ENCODE measurements at regions not wholly inside any gene's neighbourhood (a gene's known extent, or its start where the extent isn't known, plus 50 kb on each side); places are given as distances from the start of the nearest gene placed in this dataset.
"Not testable (repeated sequence)": the region's sequence is repeated elsewhere in the genome, so short reads cannot be mapped to it uniquely, and the experiment has no call there.

DNA sequence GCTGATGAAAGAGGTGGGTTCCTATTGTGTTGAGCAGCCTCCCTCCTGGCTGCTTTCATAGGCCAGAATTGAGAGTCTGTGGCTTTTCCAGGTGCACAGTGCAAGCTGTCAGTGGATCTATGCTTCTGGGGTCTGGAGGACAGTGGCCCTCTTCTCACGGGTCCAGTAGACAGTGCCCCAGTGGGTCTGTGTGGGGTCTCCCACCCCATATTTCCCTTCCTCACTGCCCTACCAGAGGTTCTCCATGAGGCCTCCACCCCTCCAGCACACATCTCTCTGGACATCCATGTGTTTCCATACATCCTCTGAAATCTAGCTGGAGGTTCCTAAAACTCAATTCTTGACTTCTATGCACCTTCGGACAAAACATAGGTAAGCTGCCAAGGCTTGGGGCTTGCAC, 201.2 kb downstream of the FAM43A start:
- TF ChIP-seq, protein P1, sequence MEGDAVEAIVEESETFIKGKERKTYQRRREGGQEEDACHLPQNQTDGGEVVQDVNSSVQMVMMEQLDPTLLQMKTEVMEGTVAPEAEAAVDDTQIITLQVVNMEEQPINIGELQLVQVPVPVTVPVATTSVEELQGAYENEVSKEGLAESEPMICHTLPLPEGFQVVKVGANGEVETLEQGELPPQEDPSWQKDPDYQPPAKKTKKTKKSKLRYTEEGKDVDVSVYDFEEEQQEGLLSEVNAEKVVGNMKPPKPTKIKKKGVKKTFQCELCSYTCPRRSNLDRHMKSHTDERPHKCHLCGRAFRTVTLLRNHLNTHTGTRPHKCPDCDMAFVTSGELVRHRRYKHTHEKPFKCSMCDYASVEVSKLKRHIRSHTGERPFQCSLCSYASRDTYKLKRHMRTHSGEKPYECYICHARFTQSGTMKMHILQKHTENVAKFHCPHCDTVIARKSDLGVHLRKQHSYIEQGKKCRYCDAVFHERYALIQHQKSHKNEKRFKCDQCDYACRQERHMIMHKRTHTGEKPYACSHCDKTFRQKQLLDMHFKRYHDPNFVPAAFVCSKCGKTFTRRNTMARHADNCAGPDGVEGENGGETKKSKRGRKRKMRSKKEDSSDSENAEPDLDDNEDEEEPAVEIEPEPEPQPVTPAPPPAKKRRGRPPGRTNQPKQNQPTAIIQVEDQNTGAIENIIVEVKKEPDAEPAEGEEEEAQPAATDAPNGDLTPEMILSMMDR (IDR thresholded peaks at IDR 0.05; ENCODE audit: insufficient read depth, low read length, poor library complexity, severe bottlenecking): no peak
- no peak for DNase-seq (ENCODE audit: extremely low read depth, insufficient read length)
- no peak overlapping the region for H3K4me3 ChIP-seq (replicated peaks; ENCODE audit: low read depth, low read length)

DNA sequence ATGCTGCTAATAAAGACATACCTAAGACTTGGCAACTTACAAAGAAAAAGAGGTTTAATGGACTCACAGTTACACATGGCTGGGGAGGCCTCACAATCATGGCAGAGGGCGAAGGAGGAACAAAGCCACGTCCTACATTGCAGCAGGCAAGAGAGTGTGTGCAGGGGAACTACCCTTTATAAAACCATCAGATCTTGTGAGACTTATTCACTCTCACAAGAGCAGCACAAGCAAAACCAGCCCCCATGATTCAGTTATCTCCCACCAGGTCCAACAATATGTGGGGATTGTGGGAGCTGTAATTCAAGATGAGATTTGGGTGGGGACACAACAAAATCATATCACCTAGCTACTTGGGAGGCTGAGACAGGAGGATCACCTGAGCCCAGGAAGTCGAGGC, 202.4 kb downstream of the FAM43A start:
- not testable (repeated sequence) for DNase-seq (ENCODE audit: extremely low read depth, insufficient read length); H3K4me3 ChIP-seq (replicated peaks; ENCODE audit: low read depth, low read length); H3K27me3 ChIP-seq (replicated peaks; ENCODE audit: control insufficient read depth, insufficient read depth, low read length); H3K36me3 ChIP-seq (ENCODE audit: control insufficient read depth, insufficient read depth, low read length)

More for the DNA sequence above, 201.2 kb downstream of the FAM43A start:
- Histone ChIP-seq H3K36me3 (ENCODE audit: control insufficient read depth, insufficient read depth, low read length) (no peaks in the 10 kb centered on the region), H3K27me3 (replicated peaks; ENCODE audit: control insufficient read depth, insufficient read depth, low read length) (no peaks in the 10 kb centered on the region; the same call in 1 of the 2 replicates)

DNA sequence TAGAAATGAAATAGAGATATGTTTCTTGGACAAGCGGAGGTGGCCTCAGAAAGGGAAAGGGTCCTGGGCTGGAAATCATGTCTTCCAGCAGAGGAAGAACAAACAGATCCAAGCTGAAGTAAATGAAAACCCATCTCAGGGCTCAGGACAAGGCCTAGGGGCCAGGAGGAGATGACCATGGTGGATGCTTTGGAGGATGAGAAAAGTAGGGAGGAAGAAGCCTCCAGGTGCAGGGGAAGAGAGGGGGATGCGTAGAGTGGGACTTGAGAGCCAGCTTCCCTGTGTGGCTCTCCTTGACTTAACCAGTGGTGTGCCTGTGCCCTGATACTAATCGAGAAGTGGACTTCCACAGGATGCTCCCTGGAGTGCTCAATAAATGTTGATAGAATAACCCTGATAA, 203.2 kb downstream of the FAM43A start:
- Histone ChIP-seq H3K27me3 (replicated peaks; ENCODE audit: control insufficient read depth, insufficient read depth, low read length) (no peaks in the 10 kb centered on the region; the same call in 1 of the 2 replicates), H3K36me3 (ENCODE audit: control insufficient read depth, insufficient read depth, low read length) (no peaks in the 10 kb centered on the region), H3K4me3 (replicated peaks; ENCODE audit: low read depth, low read length) (no peak overlapping the region)
- TF ChIP-seq, protein P1 (IDR thresholded peaks at IDR 0.05; ENCODE audit: insufficient read depth, low read length, poor library complexity, severe bottlenecking): no peak
- no peak for DNase-seq (ENCODE audit: extremely low read depth, insufficient read length)

DNA sequence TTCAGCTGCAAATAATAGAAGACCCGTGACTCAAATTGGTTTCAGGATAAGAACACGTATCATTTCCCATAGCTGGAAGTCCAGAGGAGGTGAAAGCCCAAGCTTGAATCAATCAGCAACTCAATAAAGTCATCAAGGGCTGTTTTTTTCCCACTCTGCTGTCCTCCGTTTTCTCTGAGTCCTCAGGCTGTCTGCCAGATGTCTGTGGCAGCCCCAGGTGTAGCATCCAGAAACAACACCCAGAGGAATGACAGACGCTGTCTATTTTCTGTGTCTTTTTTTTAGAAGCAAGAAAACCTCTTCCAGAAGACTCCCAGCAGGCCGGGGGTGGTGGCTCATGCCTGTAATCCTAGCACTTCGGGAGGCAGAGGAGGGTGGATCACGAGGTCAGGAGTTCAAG, 204.4 kb downstream of the FAM43A start:
- no peak for DNase-seq (ENCODE audit: extremely low read depth, insufficient read length)
- Histone ChIP-seq H3K36me3 (ENCODE audit: control insufficient read depth, insufficient read depth, low read length) (no peaks in the 10 kb centered on the region), H3K4me3 (replicated peaks; ENCODE audit: low read depth, low read length) (no peak overlapping the region), H3K27me3 (replicated peaks; ENCODE audit: control insufficient read depth, insufficient read depth, low read length) (no peaks in the 10 kb centered on the region; the same call in 1 of the 2 replicates)
- TF ChIP-seq, protein P1 (IDR thresholded peaks at IDR 0.05; ENCODE audit: insufficient read depth, low read length, poor library complexity, severe bottlenecking): no peak

DNA sequence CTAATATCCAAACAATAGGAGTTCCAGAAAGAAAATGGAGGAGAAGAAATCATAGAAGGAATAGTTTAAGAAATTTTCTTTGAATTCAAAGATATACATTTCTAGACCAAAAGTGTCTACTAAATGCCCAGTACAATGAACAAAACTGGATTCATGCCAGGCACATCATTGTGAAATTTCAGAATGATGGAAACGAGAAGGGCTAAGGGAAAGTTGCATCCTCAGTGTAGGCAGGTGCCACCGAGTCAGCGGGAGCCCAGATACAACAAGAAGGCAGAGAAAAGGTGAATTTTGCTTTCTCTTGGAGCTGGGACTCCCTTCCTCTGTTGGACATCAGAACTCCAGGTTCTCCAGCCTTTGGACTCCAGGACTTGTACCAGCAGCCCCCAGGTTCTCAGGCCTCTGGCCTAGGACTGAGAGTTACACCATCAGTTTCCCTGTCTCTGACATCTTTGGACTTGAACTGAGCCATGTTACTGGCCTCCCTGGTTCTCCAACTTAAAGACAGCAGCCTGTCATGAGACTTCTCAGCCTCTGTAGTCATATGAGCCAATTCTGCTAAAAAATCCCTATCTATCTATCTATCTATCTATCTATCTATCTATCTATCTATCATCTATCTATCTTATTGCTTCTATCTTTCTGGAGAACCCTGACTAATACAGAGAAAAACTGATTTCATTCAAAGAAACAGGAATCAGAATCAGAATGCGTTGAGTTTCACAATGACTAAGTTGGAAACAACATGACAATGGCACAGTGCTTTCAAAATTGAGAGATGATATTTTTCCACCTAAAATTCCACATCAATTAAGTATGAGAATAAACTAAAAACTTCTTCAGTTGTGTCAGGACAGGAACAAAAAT, 207.7 kb downstream of the FAM43A start:
- DNase-seq (ENCODE audit: extremely low read depth, insufficient read length): no peak
- Histone ChIP-seq H3K27me3 (replicated peaks; ENCODE audit: control insufficient read depth, insufficient read depth, low read length) (no peaks in the 10 kb centered on the region; the same call in 1 of the 2 replicates), H3K36me3 (ENCODE audit: control insufficient read depth, insufficient read depth, low read length) (no peaks in the 10 kb centered on the region), H3K4me3 (replicated peaks; ENCODE audit: low read depth, low read length) (no peak overlapping the region)
- TF ChIP-seq, protein P1 (IDR thresholded peaks at IDR 0.05; ENCODE audit: insufficient read depth, low read length, poor library complexity, severe bottlenecking): no peak

DNA sequence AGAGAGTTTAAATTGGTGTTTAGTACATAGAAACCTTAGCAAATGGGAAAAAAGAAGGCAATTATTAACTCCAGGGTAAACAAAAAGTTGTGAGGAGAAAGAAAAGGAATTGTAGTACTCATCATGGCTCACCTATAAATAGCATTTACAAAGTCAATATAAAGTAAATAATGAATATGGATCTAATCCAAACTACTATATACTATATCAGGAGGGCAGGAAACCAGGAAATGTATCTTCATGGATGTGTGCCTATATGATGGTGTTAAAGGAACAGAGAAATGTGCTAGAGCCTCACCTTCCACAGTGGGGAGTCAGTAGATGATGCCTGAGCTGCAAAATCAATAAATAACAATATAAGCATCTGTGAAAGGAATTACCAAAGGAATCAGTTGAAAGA, 208.9 kb downstream of the FAM43A start:
- TF ChIP-seq, protein P1 (IDR thresholded peaks at IDR 0.05; ENCODE audit: insufficient read depth, low read length, poor library complexity, severe bottlenecking): no peak
- DNase-seq (ENCODE audit: extremely low read depth, insufficient read length): no peak
- Histone ChIP-seq H3K4me3 (replicated peaks; ENCODE audit: low read depth, low read length) (no peak overlapping the region), H3K36me3 (ENCODE audit: control insufficient read depth, insufficient read depth, low read length) (no peaks in the 10 kb centered on the region), H3K27me3 (replicated peaks; ENCODE audit: control insufficient read depth, insufficient read depth, low read length) (no peaks in the 10 kb centered on the region)
